Left ventricle myocardium superior (tissue), 1 donor: ENCODE measurements at regions not wholly inside any gene's neighbourhood (a gene's known extent, or its start where the extent isn't known, plus 50 kb on each side); places are given as distances from the start of the nearest gene placed in this dataset.
A peak's percentile ranks its signal among the peaks of the same experiment; 100 is the strongest.
"Not testable (repeated sequence)": the region's sequence is repeated elsewhere in the genome, so short reads cannot be mapped to it uniquely, and the experiment has no call there.

Experiments used
- ATAC-seq: fragments of 200-7000 bp; cut with Tn5 transposase; one replicate; pipeline ENCODE4 v1.9.1; 2020; ENCODE audit warnings: mild to moderate bottlenecking, moderate library complexity
- DNase-seq: peaks from one replicate; pipeline ENCODE4 v3.0.0-alpha.2; 2020
- intact Hi-C: fragments of 100-400 bp; cut with micrococcal nuclease; formaldehyde crosslinking; loops from one replicate; pipeline ENCODE4 v1.11.0; 2022
- donor health status: DM: no; HTN: yes; CAD: no; lungs with severe emphysema.

- DNase-seq (no peak), ATAC-seq (no peak)
- intact Hi-C loops, result no loop called here
Observed at GRCh38 chr18:961644-962355, 57.1 kb downstream of the ADCYAP1 start.

- DNase-seq (no peak), ATAC-seq (no peak)
- intact Hi-C loops, result no loop called here
Observed at GRCh38 chr18:963276-963675, 58.6 kb downstream of the ADCYAP1 start.

- no peak for ATAC-seq
- no peak for DNase-seq
- intact Hi-C loops, result no loop called here
Observed at GRCh38 chr18:965921-966758, 61.5 kb downstream of the ADCYAP1 start.

- DNase-seq (no peak), ATAC-seq (no peak)
- intact Hi-C loops, result no loop called here
Observed at GRCh38 chr18:966759-967576, 62.3 kb downstream of the ADCYAP1 start.

GRCh38 chr18:968910-969309, 64.2 kb downstream of the ADCYAP1 start:
- ATAC-seq, intact Hi-C loops, DNase-seq: not testable (repeated sequence)

- DNase-seq, ATAC-seq, intact Hi-C loops: not testable (repeated sequence)
Observed at GRCh38 chr18:969311-969710, 64.6 kb downstream of the ADCYAP1 start.

- DNase-seq, ATAC-seq, intact Hi-C loops: not testable (repeated sequence)
Observed at GRCh38 chr18:974606-975005, 69.9 kb downstream of the ADCYAP1 start.

GRCh38 chr18:976393-977128, 71.9 kb downstream of the ADCYAP1 start:
- ATAC-seq, DNase-seq, intact Hi-C loops: not testable (repeated sequence)

GRCh38 chr18:977327-977726, 72.7 kb downstream of the ADCYAP1 start:
- ATAC-seq, intact Hi-C loops, DNase-seq: not testable (repeated sequence)

GRCh38 chr18:977732-978131, 73.1 kb downstream of the ADCYAP1 start:
- intact Hi-C loops, ATAC-seq, DNase-seq: not testable (repeated sequence)

GRCh38 chr18:980586-980985, 75.9 kb downstream of the ADCYAP1 start:
- no peak for ATAC-seq
- intact Hi-C loops, result no loop called here
- DNase-seq, result no peak

GRCh38 chr18:984004-984403, 79.3 kb downstream of the ADCYAP1 start:
- ATAC-seq, result no peak
- no peak for DNase-seq
- intact Hi-C loops, result no loop called here

- DNase-seq (no peak), ATAC-seq (peak; percentile 59)
- intact Hi-C loops, result no loop called here
Observed at GRCh38 chr18:985212-985661, 80.6 kb downstream of the ADCYAP1 start.

GRCh38 chr18:986051-986450, 81.4 kb downstream of the ADCYAP1 start:
- ATAC-seq (no peak), DNase-seq (no peak)
- intact Hi-C loops, result no loop called here

GRCh38 chr18:986552-986951, 81.9 kb downstream of the ADCYAP1 start:
- intact Hi-C loops, result no loop called here
- no peak for DNase-seq
- no peak for ATAC-seq

GRCh38 chr18:987325-988186, 82.9 kb downstream of the ADCYAP1 start:
- DNase-seq (no peak), ATAC-seq (peak; percentile 68)
- intact Hi-C loops, result no loop called here

- intact Hi-C loops, result no loop called here
- ATAC-seq, result no peak
- no peak for DNase-seq
Observed at GRCh38 chr18:989425-989824, 84.8 kb downstream of the ADCYAP1 start.

- intact Hi-C loops, result no loop called here
- ATAC-seq, result no peak
Observed at GRCh38 chr18:990197-990596, 85.5 kb downstream of the ADCYAP1 start.

More at GRCh38 chr18:990197-990596, 85.5 kb downstream of the ADCYAP1 start:
- no peak for DNase-seq
